OCI-LY7 (cell line): ENCODE measurements at regions not wholly inside any gene's neighbourhood (a gene's known extent, or its start where the extent isn't known, plus 50 kb on each side); places are given as distances from the start of the nearest gene placed in this dataset.

Experiments used
- EZH2phosphoT487 ChIP-seq: fragments of 200-600 bp; sonication (generic); IDR thresholded peaks from 2 replicates; pipeline ENCODE4 v1.6.1; 2018; ENCODE audit warnings: low read depth, borderline replicate concordance, mild to moderate bottlenecking, mixed run types, antibody characterized with exemption, low read length, moderate library complexity, mixed read lengths
- TF ChIP-seq, protein P1 (sequence below): fragments of 200-600 bp; sonication (generic); conservative IDR thresholded peaks from 2 replicates; pipeline ENCODE4 v1.5.1; 2014; ENCODE audit warnings: mild to moderate bottlenecking, antibody characterized with exemption, low read length, moderate library complexity, mixed read lengths

- no peak for TF ChIP-seq EZH2phosphoT487
- TF ChIP-seq, protein P1, sequence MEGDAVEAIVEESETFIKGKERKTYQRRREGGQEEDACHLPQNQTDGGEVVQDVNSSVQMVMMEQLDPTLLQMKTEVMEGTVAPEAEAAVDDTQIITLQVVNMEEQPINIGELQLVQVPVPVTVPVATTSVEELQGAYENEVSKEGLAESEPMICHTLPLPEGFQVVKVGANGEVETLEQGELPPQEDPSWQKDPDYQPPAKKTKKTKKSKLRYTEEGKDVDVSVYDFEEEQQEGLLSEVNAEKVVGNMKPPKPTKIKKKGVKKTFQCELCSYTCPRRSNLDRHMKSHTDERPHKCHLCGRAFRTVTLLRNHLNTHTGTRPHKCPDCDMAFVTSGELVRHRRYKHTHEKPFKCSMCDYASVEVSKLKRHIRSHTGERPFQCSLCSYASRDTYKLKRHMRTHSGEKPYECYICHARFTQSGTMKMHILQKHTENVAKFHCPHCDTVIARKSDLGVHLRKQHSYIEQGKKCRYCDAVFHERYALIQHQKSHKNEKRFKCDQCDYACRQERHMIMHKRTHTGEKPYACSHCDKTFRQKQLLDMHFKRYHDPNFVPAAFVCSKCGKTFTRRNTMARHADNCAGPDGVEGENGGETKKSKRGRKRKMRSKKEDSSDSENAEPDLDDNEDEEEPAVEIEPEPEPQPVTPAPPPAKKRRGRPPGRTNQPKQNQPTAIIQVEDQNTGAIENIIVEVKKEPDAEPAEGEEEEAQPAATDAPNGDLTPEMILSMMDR, result no peak
Measured at GRCh38 chr2:138853761-138854160, 73.6 kb upstream of the NXPH2 start.
